OCI-LY7 (cell line): ENCODE measurements at regions not wholly inside any gene's neighbourhood (a gene's known extent, or its start where the extent isn't known, plus 50 kb on each side); places are given as distances from the start of the nearest gene placed in this dataset.

Source experiments
- EZH2phosphoT487 ChIP-seq: fragments of 200-600 bp; sonication (generic); IDR thresholded peaks from 2 replicates; pipeline ENCODE4 v1.6.1; 2018; ENCODE audit warnings: low read depth, borderline replicate concordance, mild to moderate bottlenecking, mixed run types, antibody characterized with exemption, low read length, moderate library complexity, mixed read lengths
- TF ChIP-seq, protein P1 (sequence below): fragments of 200-600 bp; sonication (generic); conservative IDR thresholded peaks from 2 replicates; pipeline ENCODE4 v1.5.1; 2014; ENCODE audit warnings: mild to moderate bottlenecking, antibody characterized with exemption, low read length, moderate library complexity, mixed read lengths

DNA sequence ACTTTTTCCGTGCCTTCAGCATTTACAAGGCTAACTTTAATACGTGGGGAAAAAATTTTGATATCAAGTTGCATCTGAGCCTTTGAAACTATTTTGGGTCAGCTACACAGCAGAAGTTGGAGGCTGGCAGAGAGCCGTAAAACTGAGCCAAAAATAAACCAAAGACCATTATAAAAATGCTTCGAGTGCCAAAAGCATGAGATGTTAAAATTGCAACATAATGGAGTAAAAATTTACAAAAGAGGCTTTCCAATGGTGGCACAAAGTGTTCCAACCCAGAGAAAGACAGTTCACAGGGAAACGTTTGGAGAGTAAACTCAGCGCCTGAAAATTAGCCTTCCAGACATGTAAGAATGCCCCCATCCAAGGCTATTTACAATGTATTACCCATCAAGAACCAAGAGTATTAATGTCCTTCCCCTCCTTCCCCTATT, 190.3 kb downstream of the TLE1 start:
- TF ChIP-seq, protein P1, sequence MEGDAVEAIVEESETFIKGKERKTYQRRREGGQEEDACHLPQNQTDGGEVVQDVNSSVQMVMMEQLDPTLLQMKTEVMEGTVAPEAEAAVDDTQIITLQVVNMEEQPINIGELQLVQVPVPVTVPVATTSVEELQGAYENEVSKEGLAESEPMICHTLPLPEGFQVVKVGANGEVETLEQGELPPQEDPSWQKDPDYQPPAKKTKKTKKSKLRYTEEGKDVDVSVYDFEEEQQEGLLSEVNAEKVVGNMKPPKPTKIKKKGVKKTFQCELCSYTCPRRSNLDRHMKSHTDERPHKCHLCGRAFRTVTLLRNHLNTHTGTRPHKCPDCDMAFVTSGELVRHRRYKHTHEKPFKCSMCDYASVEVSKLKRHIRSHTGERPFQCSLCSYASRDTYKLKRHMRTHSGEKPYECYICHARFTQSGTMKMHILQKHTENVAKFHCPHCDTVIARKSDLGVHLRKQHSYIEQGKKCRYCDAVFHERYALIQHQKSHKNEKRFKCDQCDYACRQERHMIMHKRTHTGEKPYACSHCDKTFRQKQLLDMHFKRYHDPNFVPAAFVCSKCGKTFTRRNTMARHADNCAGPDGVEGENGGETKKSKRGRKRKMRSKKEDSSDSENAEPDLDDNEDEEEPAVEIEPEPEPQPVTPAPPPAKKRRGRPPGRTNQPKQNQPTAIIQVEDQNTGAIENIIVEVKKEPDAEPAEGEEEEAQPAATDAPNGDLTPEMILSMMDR: no peak
- TF ChIP-seq EZH2phosphoT487: no peak
